ENCODE measurements at regions not wholly inside any gene's neighbourhood (a gene's known extent, or its start where the extent isn't known, plus 50 kb on each side); places are given as distances from the start of the nearest gene placed in this dataset.

GRCh38 chr5:3195994-3196393 lies 399.6 kb upstream of the IRX1 start:
- Histone ChIP-seq H3K27me3 (no peaks in the 10 kb centered on the region), H3K27ac (no peak overlapping the region), H3K4me1 (no peaks in the 10 kb centered on the region), H3K9me3 (no peaks in the 10 kb centered on the region), H3K4me3 (no peak overlapping the region), H3K36me3 (replicated peaks in 1 of 2; ENCODE audit: insufficient read depth in 1 of 2, low read depth in 2 of 2) (no peaks in the 10 kb centered on the region)
- DNase-seq = no peak
- TF ChIP-seq POLR2A (IDR thresholded peaks at IDR 0.05) = no peak
- no peak for TF ChIP-seq CTCF (IDR thresholded peaks at IDR 0.05)
- 43% methylated on average over 8 of the region's 8 CpGs for WGBS, 2 donors
- intact Hi-C loops (cut with DNase I) = no loop called here
- ATAC-seq = no peak

DNA sequence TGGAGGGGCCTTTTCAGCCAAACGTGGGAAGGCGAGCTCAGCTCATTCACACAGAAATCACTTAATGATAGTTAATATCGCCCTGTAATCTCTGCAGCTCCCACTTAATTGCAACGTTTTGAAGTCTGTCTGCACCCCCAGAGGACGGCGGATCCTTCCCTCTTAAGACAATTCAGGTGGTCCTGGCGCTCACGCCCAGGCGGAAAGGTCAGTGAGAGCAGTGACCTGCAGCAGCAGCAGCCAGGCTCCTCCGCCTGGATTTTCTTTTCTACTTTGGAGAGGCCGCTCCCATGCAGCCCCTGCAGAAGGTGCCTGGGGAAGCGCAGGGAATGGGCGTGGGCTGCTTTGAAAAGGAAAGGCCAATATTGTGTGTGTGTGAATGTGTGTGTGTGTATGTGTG lies 400.9 kb upstream of the IRX1 start:
- intact Hi-C loops (cut with DNase I) = no loop called here
- Histone ChIP-seq H3K27ac (no peak overlapping the region), H3K9me3 (no peaks in the 10 kb centered on the region), H3K4me3 (no peak overlapping the region), H3K27me3 (no peaks in the 10 kb centered on the region), H3K4me1 (no peaks in the 10 kb centered on the region), H3K36me3 (replicated peaks in 1 of 2; ENCODE audit: insufficient read depth in 1 of 2, low read depth in 2 of 2) (no peaks in the 10 kb centered on the region)
- no peak for ATAC-seq
- DNase-seq = no peak
- TF ChIP-seq POLR2A (IDR thresholded peaks at IDR 0.05) = no peak
- no peak for TF ChIP-seq CTCF (IDR thresholded peaks at IDR 0.05)
- 20 to 26% methylated on average over 13 of the region's 13 CpGs for whole genome bisulfite sequencing, 2 donors

DNA sequence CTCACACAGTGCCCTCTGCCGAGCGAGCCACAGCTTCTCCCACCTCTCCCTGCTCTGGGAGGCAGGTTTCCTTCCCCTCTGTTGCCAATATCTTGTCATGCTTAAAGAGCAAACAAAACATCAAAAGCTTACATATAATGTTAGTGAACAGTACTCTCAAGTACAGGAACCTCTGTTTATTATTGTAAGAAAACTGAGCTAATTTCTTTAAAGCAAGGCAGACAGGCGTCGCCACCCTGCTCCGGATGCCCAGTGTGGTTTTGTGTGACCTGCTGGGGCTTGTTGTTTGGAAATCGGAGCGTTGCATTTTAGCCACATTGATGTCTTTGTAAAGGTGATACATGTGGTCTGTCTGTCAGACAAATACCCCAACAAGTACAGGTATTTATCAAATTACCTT lies 401.4 kb upstream of the IRX1 start:
- Histone ChIP-seq H3K4me3 (no peak overlapping the region), H3K36me3 (replicated peaks in 1 of 2; ENCODE audit: insufficient read depth in 1 of 2, low read depth in 2 of 2) (no peaks in the 10 kb centered on the region), H3K27me3 (no peaks in the 10 kb centered on the region), H3K27ac (no peak overlapping the region), H3K9me3 (no peaks in the 10 kb centered on the region), H3K4me1 (no peaks in the 10 kb centered on the region)
- 38 to 42% methylated on average over 7 of the region's 7 CpGs for WGBS, 2 donors
- intact Hi-C loops (cut with DNase I) = no loop called here
- TF ChIP-seq CTCF (IDR thresholded peaks at IDR 0.05) = no peak
- TF ChIP-seq POLR2A (IDR thresholded peaks at IDR 0.05) = no peak
- ATAC-seq (no peak), DNase-seq (no peak)

DNA sequence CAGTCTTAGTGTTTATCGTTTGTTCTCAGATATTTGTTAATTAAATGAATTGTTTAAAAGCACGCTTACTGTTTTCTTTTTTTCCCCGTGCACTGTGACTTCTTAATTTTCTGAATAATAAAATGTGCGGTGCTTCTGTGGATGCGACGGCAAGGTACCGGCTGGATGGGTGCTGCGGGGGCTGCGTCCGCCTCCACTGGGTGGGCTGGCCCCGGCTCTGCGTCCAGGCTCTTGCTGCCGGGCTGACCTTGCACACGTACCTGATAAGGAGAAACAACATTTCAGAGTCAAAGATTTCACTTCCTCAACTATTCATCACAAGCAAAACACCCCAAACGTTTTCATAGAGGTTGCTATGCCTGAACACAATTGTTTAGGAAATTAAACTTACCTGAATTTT lies 404.0 kb upstream of the IRX1 start:
- TF ChIP-seq POLR2A (IDR thresholded peaks at IDR 0.05) = no peak
- TF ChIP-seq CTCF (IDR thresholded peaks at IDR 0.05) = no peak
- H3K27me3 ChIP-seq = no peaks in the 10 kb centered on the region
- H3K4me1 ChIP-seq = no peaks in the 10 kb centered on the region
- no peak for ATAC-seq
- intact Hi-C loops (cut with DNase I) = no loop called here
- no peak overlapping the region for H3K4me3 ChIP-seq
- WGBS, 2 donors = 33 to 50% methylated on average over 15 of the region's 15 CpGs
- no peaks in the 10 kb centered on the region for H3K36me3 ChIP-seq (replicated peaks in 1 of 2; ENCODE audit: insufficient read depth in 1 of 2, low read depth in 2 of 2)
- no peaks in the 10 kb centered on the region for H3K9me3 ChIP-seq
- DNase-seq = no peak
- no peak overlapping the region for H3K27ac ChIP-seq

GRCh38 chr5:3190930-3191329 lies 404.7 kb upstream of the IRX1 start:
- no peaks in the 10 kb centered on the region for H3K27me3 ChIP-seq

More at GRCh38 chr5:3190930-3191329, 404.7 kb upstream of the IRX1 start:
- no peak for ATAC-seq
- Histone ChIP-seq H3K27ac (no peak overlapping the region), H3K4me1 (no peaks in the 10 kb centered on the region), H3K9me3 (no peaks in the 10 kb centered on the region), H3K4me3 (no peak overlapping the region), H3K36me3 (replicated peaks in 1 of 2; ENCODE audit: insufficient read depth in 1 of 2, low read depth in 2 of 2) (no peaks in the 10 kb centered on the region)
- 69 to 76% methylated on average over 10 of the region's 10 CpGs for WGBS, 2 donors
- intact Hi-C loops (cut with DNase I) = no loop called here
- TF ChIP-seq CTCF (IDR thresholded peaks at IDR 0.05) (no peak), POLR2A (IDR thresholded peaks at IDR 0.05) (no peak)
- no peak for DNase-seq

All from body of pancreas (tissue), 4 donors.